ENCODE measurements at regions not wholly inside any gene's neighbourhood (a gene's known extent, or its start where the extent isn't known, plus 50 kb on each side); places are given as distances from the start of the nearest gene placed in this dataset.
A peak's percentile ranks its signal among the peaks of the same experiment; 100 is the strongest.

GRCh38 chr6:56887086-56887485 lies 67.8 kb upstream of the BEND6 start:
- H3K4me1 ChIP-seq (ENCODE audit: insufficient read depth) = no peaks in the 10 kb centered on the region; the same call in none of the 2 replicates
- H3K4me1 Mint-ChIP-seq = peaks cover 2% of the 10 kb centered on the region; the same call in 2 of the 3 replicates
- no peak overlapping the region for H3K4me3 ChIP-seq
- no peak overlapping the region for H2AFZ ChIP-seq
- H4K20me1 ChIP-seq (replicated peaks; ENCODE audit: insufficient read depth) = no peaks in the 10 kb centered on the region
- no peak for ATAC-seq
- peaks cover 3% of the 10 kb centered on the region for H3K27me3 Mint-ChIP-seq (ENCODE audit: insufficient read depth, low read depth, poor library complexity)
- TF ChIP-seq CREB1 (CRISPR knock-in tag; IDR thresholded peaks at IDR 0.05; ENCODE audit: low read depth) (no peak), CTCF (conservative IDR thresholded peaks at IDR 0.05; ENCODE audit: low read depth in 2 of 2) (no peak), STAT1 (IDR thresholded peaks at IDR 0.05; ENCODE audit: unreplicated experiment) (no peak), ZNF462 (CRISPR knock-in tag; IDR thresholded peaks at IDR 0.05) (no peak), REST (IDR thresholded peaks at IDR 0.05; ENCODE audit: unreplicated experiment) (no peak), NANOG (IDR thresholded peaks at IDR 0.05; ENCODE audit: borderline replicate concordance) (no peak), EZH2phosphoT487 (IDR thresholded peaks at IDR 0.05; ENCODE audit: unreplicated experiment) (no peak), EZH2 (IDR thresholded peaks at IDR 0.05; ENCODE audit: low read depth, unreplicated experiment) (no peak), JUNB (IDR thresholded peaks at IDR 0.05; ENCODE audit: unreplicated experiment) (no peak), POLR2AphosphoS5 (IDR thresholded peaks at IDR 0.05; ENCODE audit: low read depth) (no peak), ETS1 (IDR thresholded peaks at IDR 0.05) (no peak), ZNF331 (CRISPR knock-in tag; IDR thresholded peaks at IDR 0.05; ENCODE audit: low read depth) (no peak)
- no peaks in the 10 kb centered on the region; the same call in 2 of the 3 replicates for H3K36me3 Mint-ChIP-seq (ENCODE audit: low read depth)
- no peaks in the 10 kb centered on the region for H3K9me2 ChIP-seq (ENCODE audit: insufficient read depth)
- H3K4me2 ChIP-seq = no peak overlapping the region
- H3K9me3 Mint-ChIP-seq = no peaks in the 10 kb centered on the region
- H3K27ac ChIP-seq (ENCODE audit: low read depth) = no peak overlapping the region
- no peaks in the 10 kb centered on the region for H3F3A ChIP-seq (replicated peaks; ENCODE audit: low read depth)
- H3K36me3 ChIP-seq (ENCODE audit: insufficient read depth) = no peaks in the 10 kb centered on the region
- no peak overlapping the region for H3K4me3 Mint-ChIP-seq
- H3K27me3 ChIP-seq (ENCODE audit: insufficient read depth) = no peaks in the 10 kb centered on the region
- H3K27ac Mint-ChIP-seq = no peak overlapping the region
- DNase-seq (ENCODE audit: low spot score) = peak; percentile 37
- no peaks in the 10 kb centered on the region for H3K79me2 ChIP-seq (replicated peaks; ENCODE audit: insufficient read depth)

Data from GM23338 (cell line).